Keratinocyte (primary cell): ENCODE measurements at regions not wholly inside any gene's neighbourhood (a gene's known extent, or its start where the extent isn't known, plus 50 kb on each side); places are given as distances from the start of the nearest gene placed in this dataset.

Experiments
- DNase-seq: peaks from one replicate; pipeline ENCODE4 v3.0.0-alpha.2; 2011; ENCODE audit warnings: low read depth, missing footprints, low spot score
- FAIRE-seq: peaks from 2 replicates; lab custom pipeline; 2011; peaks lifted over from hg19 to GRCh38; lab: Jason Lieb, UNC
- H2AFZ ChIP-seq: 2 replicates; pipeline ENCODE4 v1.6.0; 2012; ENCODE audit warnings: low read length, control low read depth, inconsistent platforms; ENCODE audit not compliant: control insufficient read depth
- H3K27ac ChIP-seq: 2 replicates; pipeline ENCODE4 v1.5.1; 2011; ENCODE audit warnings: low read length; ENCODE audit not compliant: control insufficient read depth, insufficient read depth
- H3K27me3 ChIP-seq: 3 replicates; pipeline ENCODE4 v1.6.0; 2011; ENCODE audit warnings: low read length; ENCODE audit not compliant: control insufficient read depth, insufficient read depth; ENCODE audit errors: extremely low read depth
- H3K36me3 ChIP-seq, 2 experiments: 2 replicates in 1 of 2; 3 replicates in 1 of 2; pipeline ENCODE4 v1.5.1; 2011; ENCODE audit warnings: low read length in 2 of 2, mild to moderate bottlenecking in 1 of 2; ENCODE audit not compliant: control insufficient read depth in 2 of 2, insufficient read depth in 2 of 2; ENCODE audit errors: extremely low read depth in 1 of 2
- H3K4me1 ChIP-seq: 3 replicates; pipeline ENCODE4 v1.5.1; 2011; ENCODE audit warnings: low read length; ENCODE audit not compliant: control insufficient read depth, insufficient read depth; ENCODE audit errors: extremely low read depth
- H3K4me2 ChIP-seq: 3 replicates; pipeline ENCODE4 v1.6.0; 2011; ENCODE audit warnings: low read depth, low read length; ENCODE audit not compliant: control insufficient read depth, insufficient read depth; ENCODE audit errors: extremely low read depth
- H3K4me3 ChIP-seq, 3 experiments: fragments of 200-600 bp in 1 of 3; sonication (generic) in 1 of 3; 2 replicates in 2 of 3; 3 replicates in 1 of 3; pipeline ENCODE4 v1.5.1; 2011 to 2016; ENCODE audit warnings: low read length in 3 of 3, mild to moderate bottlenecking in 3 of 3, control low read depth in 2 of 3, inconsistent platforms in 1 of 3, low read depth in 1 of 3, mixed read lengths in 1 of 3, mixed run types in 1 of 3, moderate library complexity in 1 of 3; ENCODE audit not compliant: control insufficient read depth in 2 of 3, insufficient read depth in 2 of 3; ENCODE audit errors: extremely low read depth in 1 of 3
- H3K79me2 ChIP-seq: 2 replicates; pipeline ENCODE4 v1.6.0; 2012; ENCODE audit warnings: low read length; ENCODE audit not compliant: control insufficient read depth, insufficient read depth
- H3K9ac ChIP-seq: 3 replicates; pipeline ENCODE4 v1.6.0; 2011; ENCODE audit warnings: low read length; ENCODE audit not compliant: control insufficient read depth, insufficient read depth; ENCODE audit errors: extremely low read depth
- H3K9me1 ChIP-seq: 3 replicates; pipeline ENCODE4 v1.6.0; 2011; ENCODE audit warnings: low read length; ENCODE audit not compliant: control insufficient read depth, insufficient read depth; ENCODE audit errors: extremely low read depth
- H3K9me3 ChIP-seq: 2 replicates; pipeline ENCODE4 v1.5.1; 2012; ENCODE audit warnings: low read depth, low read length; ENCODE audit not compliant: control insufficient read depth
- H4K20me1 ChIP-seq: 3 replicates; pipeline ENCODE4 v1.6.0; 2011; ENCODE audit warnings: low read length; ENCODE audit not compliant: control insufficient read depth, insufficient read depth; ENCODE audit errors: extremely low read depth
- CTCF ChIP-seq, 3 experiments: IDR thresholded peaks in 1 of 3; conservative IDR thresholded peaks in 1 of 3; optimal IDR thresholded peaks in 1 of 3; 2 replicates in 2 of 3; 3 replicates in 1 of 3; pipeline versions ENCODE3 to v1.5.1; 2011; ENCODE audit warnings: low read length in 3 of 3, mild to moderate bottlenecking in 3 of 3, moderate library complexity in 2 of 3, control low read depth in 1 of 3, inconsistent platforms in 1 of 3; ENCODE audit not compliant: insufficient read depth in 2 of 3; ENCODE audit errors: extremely low read depth in 1 of 3
- EZH2 ChIP-seq: IDR thresholded peaks from one replicate; pipeline ENCODE4 v1.6.1; 2012; ENCODE audit warnings: inconsistent platforms, mild to moderate bottlenecking, low read length, moderate library complexity
- dilution Hi-C: fragments of 300-500 bp; cut with MboI; formaldehyde crosslinking; loops from one replicate; pipeline ENCODE4 v1.7.0; 2020; ENCODE audit warnings: low sequenced_read_pairs; ENCODE audit not compliant: extremely low pct_ligation_motif_present

GRCh38 chr4:125750399-125750798 lies 435.6 kb downstream of the FAT4 start:
- no peak for FAIRE-seq
- H3K4me2 ChIP-seq, result no peak overlapping the region
- H3K4me3 ChIP-seq, result no peak overlapping the region
- no peak for DNase-seq
- H3K27ac ChIP-seq, result no peak overlapping the region
- no peaks in the 10 kb centered on the region for H3K9me3 ChIP-seq
- H3K36me3 ChIP-seq, result no peaks in the 10 kb centered on the region
- H3K79me2 ChIP-seq, result no peaks in the 10 kb centered on the region
- no peak overlapping the region for H3K9ac ChIP-seq
- no peaks in the 10 kb centered on the region for H3K27me3 ChIP-seq
- dilution Hi-C loops, result no loop called here
- H3K9me1 ChIP-seq, result no peaks in the 10 kb centered on the region
- TF ChIP-seq CTCF (optimal IDR thresholded peaks at IDR 0.05 in 1 of 3, IDR thresholded peaks at IDR 0.05 in 1 of 3, conservative IDR thresholded peaks at IDR 0.05 in 1 of 3; ENCODE audit: extremely low read depth in 1 of 3, insufficient read depth in 2 of 3, low read length in 3 of 3), result no peak
- TF ChIP-seq EZH2, result no peak
- H4K20me1 ChIP-seq, result no peaks in the 10 kb centered on the region
- H3K4me1 ChIP-seq, result no peaks in the 10 kb centered on the region
- no peak overlapping the region for H2AFZ ChIP-seq

- dilution Hi-C loops, result no loop called here
- no peaks in the 10 kb centered on the region for H3K27me3 ChIP-seq
- H3K36me3 ChIP-seq, result no peaks in the 10 kb centered on the region
- DNase-seq (no peak), FAIRE-seq (no peak)
- H3K4me2 ChIP-seq, result no peak overlapping the region
- no peak overlapping the region for H3K27ac ChIP-seq
- no peaks in the 10 kb centered on the region for H4K20me1 ChIP-seq
- TF ChIP-seq EZH2 (no peak), CTCF (optimal IDR thresholded peaks at IDR 0.05 in 1 of 3, IDR thresholded peaks at IDR 0.05 in 1 of 3, conservative IDR thresholded peaks at IDR 0.05 in 1 of 3; ENCODE audit: extremely low read depth in 1 of 3, insufficient read depth in 2 of 3, low read length in 3 of 3) (peak in 1 of 3 experiments; percentile 11)
- no peak overlapping the region for H3K9ac ChIP-seq
- no peaks in the 10 kb centered on the region for H3K4me1 ChIP-seq
- H3K9me1 ChIP-seq, result no peaks in the 10 kb centered on the region
- no peaks in the 10 kb centered on the region for H3K9me3 ChIP-seq
- no peaks in the 10 kb centered on the region for H3K79me2 ChIP-seq
- H2AFZ ChIP-seq, result no peak overlapping the region
- H3K4me3 ChIP-seq, result no peak overlapping the region
Observed at GRCh38 chr4:125750828-125751466, 436.2 kb downstream of the FAT4 start.
